Spinal cord (tissue), 10 donors: ENCODE measurements at regions not wholly inside any gene's neighbourhood (a gene's known extent, or its start where the extent isn't known, plus 50 kb on each side); places are given as distances from the start of the nearest gene placed in this dataset. TPM values are rescaled to one million over a fixed set of nuclear protein-coding genes. Genes with fewer than 3 reads are reported as not detected.
A peak's percentile ranks its signal among the peaks of the same experiment; 100 is the strongest.

Experiments used
- DNase-seq, 6 donors: peaks; one replicate each; pipeline versions ENCODE4 v3.0.0 to v3.0.0-alpha.2; 2013 to 2015; ENCODE audit warnings: low spot score in 6 of 6, low read depth in 4 of 6
- H3K27ac ChIP-seq: one replicate; pipeline ENCODE4 v1.5.1; 2013; ENCODE audit warnings: low read depth, low read length, control low read depth
- H3K27me3 ChIP-seq: one replicate; pipeline ENCODE4 v1.6.1; 2013; ENCODE audit warnings: low read length; ENCODE audit not compliant: control insufficient read depth, insufficient read depth
- H3K36me3 ChIP-seq: one replicate; pipeline ENCODE4 v1.6.1; 2013; ENCODE audit warnings: low read length; ENCODE audit not compliant: control insufficient read depth, insufficient read depth
- H3K4me1 ChIP-seq: one replicate; pipeline ENCODE4 v1.6.1; 2013; ENCODE audit warnings: low read length; ENCODE audit not compliant: control insufficient read depth, insufficient read depth
- H3K4me3 ChIP-seq: one replicate; pipeline ENCODE4 v1.5.1; 2013; ENCODE audit warnings: low read depth, low read length, control low read depth
- H3K9me3 ChIP-seq: one replicate; pipeline ENCODE4 v1.6.1; 2013; ENCODE audit warnings: low read length; ENCODE audit not compliant: control insufficient read depth, insufficient read depth
- WGBS: methylation state at CpG from one replicate; pipeline ENCODE4 v1.1.5; 2013; ENCODE audit warnings: missing lambda C conversion rate; ENCODE audit not compliant: insufficient coverage; 5-methylcytosine and 5-hydroxymethylcytosine counted together
- small RNA-seq: library from RNA; depleted of rRNA; stranded (forward); fragments of <200 nt; gene quantifications from one replicate; pipeline ENCODE3, GENCODE V24; 2014; ENCODE audit warnings: low replicate concordance
- donor health status: healthy.

GRCh38 chr4:103778221-103778620 lies 58.4 kb upstream of the TACR3 start:
- Histone ChIP-seq H3K36me3 (no peaks in the 10 kb centered on the region), H3K4me3 (no peak overlapping the region), H3K27ac (no peak overlapping the region), H3K9me3 (no peaks in the 10 kb centered on the region), H3K4me1 (no peaks in the 10 kb centered on the region), H3K27me3 (no peaks in the 10 kb centered on the region)
- no peak for DNase-seq

GRCh38 chr4:103774326-103774825 lies 54.6 kb upstream of the TACR3 start:
- 66% methylated on average over 5 of the region's 7 CpGs for WGBS
- H3K9me3 ChIP-seq = no peaks in the 10 kb centered on the region

GRCh38 chr4:103773691-103774231 lies 54.0 kb upstream of the TACR3 start:
- 71% methylated on average over 1 of the region's 2 CpGs for WGBS

More at GRCh38 chr4:103774326-103774825, 54.6 kb upstream of the TACR3 start:
- H3K27me3 ChIP-seq = no peaks in the 10 kb centered on the region
- no peak overlapping the region for H3K27ac ChIP-seq
- no peaks in the 10 kb centered on the region for H3K36me3 ChIP-seq
- no peak overlapping the region for H3K4me3 ChIP-seq
- H3K4me1 ChIP-seq = no peaks in the 10 kb centered on the region
- peak in 1 of 6 donors; percentile 7 for DNase-seq

More at GRCh38 chr4:103773691-103774231, 54.0 kb upstream of the TACR3 start:
- H3K4me1 ChIP-seq = no peaks in the 10 kb centered on the region
- H3K4me3 ChIP-seq = no peak overlapping the region
- no peak overlapping the region for H3K27ac ChIP-seq
- no peaks in the 10 kb centered on the region for H3K36me3 ChIP-seq
- DNase-seq = no peak
- H3K9me3 ChIP-seq = no peaks in the 10 kb centered on the region
- H3K27me3 ChIP-seq = no peaks in the 10 kb centered on the region

Small RNAs in the stretch of these regions (small RNA-seq; reads per million reads assigned to genes)
- gene RNU6-635P = not detected
